Type B pancreatic cell (in vitro differentiated cells): ENCODE measurements at regions not wholly inside any gene's neighbourhood (a gene's known extent, or its start where the extent isn't known, plus 50 kb on each side); places are given as distances from the start of the nearest gene placed in this dataset.
A peak's percentile ranks its signal among the peaks of the same experiment; 100 is the strongest.

Source experiments
- DNase-seq: peaks from one replicate; pipeline ENCODE4 v3.0.0; 2021; ENCODE audit warnings: mixed read lengths; ENCODE audit not compliant: unreplicated experiment; ENCODE audit errors: extremely low spot score
- H3K27ac Mint-ChIP-seq: 2 replicates; pipeline ENCODE4 v1.8.0; 2021; ENCODE audit warnings: mild to moderate bottlenecking, mixed read lengths
- H3K27me3 Mint-ChIP-seq: 2 replicates; pipeline ENCODE4 v1.8.0; 2021; ENCODE audit warnings: mixed read lengths
- H3K36me3 Mint-ChIP-seq: 2 replicates; pipeline ENCODE4 v1.8.0; 2021; ENCODE audit warnings: mixed read lengths
- H3K4me1 Mint-ChIP-seq: one replicate; pipeline ENCODE4 v1.8.0; 2021; ENCODE audit warnings: mixed read lengths; ENCODE audit not compliant: unreplicated experiment
- H3K4me3 Mint-ChIP-seq: 2 replicates; pipeline ENCODE4 v1.8.0; 2021; ENCODE audit warnings: mild to moderate bottlenecking, mixed read lengths
- H3K9me3 Mint-ChIP-seq: 2 replicates; pipeline ENCODE4 v1.8.0; 2021; ENCODE audit warnings: mixed read lengths
- CTCF ChIP-seq: fragments of 200-600 bp; sonication (generic); conservative IDR thresholded peaks from 2 replicates; pipeline ENCODE4 v1.5.0; 2021; ENCODE audit warnings: antibody characterized with exemption, mild to moderate bottlenecking

GRCh38 chr11:113538451-113539412 is 63.5 kb upstream of the DRD2 start:
- peaks cover 23% of the 10 kb centered on the region for H3K27me3 Mint-ChIP-seq
- H3K36me3 Mint-ChIP-seq = no peaks in the 10 kb centered on the region
- no peak for TF ChIP-seq CTCF
- DNase-seq = no peak
- H3K27ac Mint-ChIP-seq = no peak overlapping the region
- H3K4me1 Mint-ChIP-seq = peaks cover 11% of the 10 kb centered on the region
- H3K9me3 Mint-ChIP-seq = no peaks in the 10 kb centered on the region
- no peak overlapping the region for H3K4me3 Mint-ChIP-seq

GRCh38 chr11:113534625-113535024 is 59.4 kb upstream of the DRD2 start:
- no peaks in the 10 kb centered on the region for H3K9me3 Mint-ChIP-seq
- no peak for TF ChIP-seq CTCF
- DNase-seq = no peak
- peaks cover 27% of the 10 kb centered on the region for H3K27me3 Mint-ChIP-seq
- H3K4me1 Mint-ChIP-seq = peaks cover 6% of the 10 kb centered on the region
- no peak overlapping the region for H3K4me3 Mint-ChIP-seq
- no peak overlapping the region for H3K27ac Mint-ChIP-seq
- no peaks in the 10 kb centered on the region for H3K36me3 Mint-ChIP-seq

- no peak overlapping the region for H3K27ac Mint-ChIP-seq
- H3K9me3 Mint-ChIP-seq = no peaks in the 10 kb centered on the region
- DNase-seq = no peak
- peaks cover 5% of the 10 kb centered on the region for H3K4me1 Mint-ChIP-seq
- H3K4me3 Mint-ChIP-seq = no peak overlapping the region
- H3K36me3 Mint-ChIP-seq = no peaks in the 10 kb centered on the region
- no peak for TF ChIP-seq CTCF
- H3K27me3 Mint-ChIP-seq = peaks cover 31% of the 10 kb centered on the region
These were observed 58.2 kb upstream of the DRD2 start for GRCh38 chr11:113533425-113533698.

GRCh38 chr11:113532697-113533424 is 57.7 kb upstream of the DRD2 start:
- peaks cover under 1% of the 10 kb centered on the region for H3K4me1 Mint-ChIP-seq
- peak; percentile 96 for TF ChIP-seq CTCF
- H3K27me3 Mint-ChIP-seq = peaks cover 27% of the 10 kb centered on the region
- DNase-seq = peak; percentile 77
- H3K27ac Mint-ChIP-seq = no peak overlapping the region
- H3K4me3 Mint-ChIP-seq = no peak overlapping the region
- no peaks in the 10 kb centered on the region for H3K9me3 Mint-ChIP-seq
- H3K36me3 Mint-ChIP-seq = no peaks in the 10 kb centered on the region

- Mint-ChIP-seq H3K27me3 (peaks cover 23% of the 10 kb centered on the region), H3K4me3 (no peak overlapping the region), H3K27ac (no peak overlapping the region), H3K9me3 (no peaks in the 10 kb centered on the region), H3K36me3 (no peaks in the 10 kb centered on the region), H3K4me1 (no peaks in the 10 kb centered on the region)
- TF ChIP-seq CTCF = no peak
- DNase-seq = no peak
These were observed 56.6 kb upstream of the DRD2 start for GRCh38 chr11:113531575-113532451.
